ENCODE measurements at regions not wholly inside any gene's neighbourhood (a gene's known extent, or its start where the extent isn't known, plus 50 kb on each side); places are given as distances from the start of the nearest gene placed in this dataset.

DNA sequence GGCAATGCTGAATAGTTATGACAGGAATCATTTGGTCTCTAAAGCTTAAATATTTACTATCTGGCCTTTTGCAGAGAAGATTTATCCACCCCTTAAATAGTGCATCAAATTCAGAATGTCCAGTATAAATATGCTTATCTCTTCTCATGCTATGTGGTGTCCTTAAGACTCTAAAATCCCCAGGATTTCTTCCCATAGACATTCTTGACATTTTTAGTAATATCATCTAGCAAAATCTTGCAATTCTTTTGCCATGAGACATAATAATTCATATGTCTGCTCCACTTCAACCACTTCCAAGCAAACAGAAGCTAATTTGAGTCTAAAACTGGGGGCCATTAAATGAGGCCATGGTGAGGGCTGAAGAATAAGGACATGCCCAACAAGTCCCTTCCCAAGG lies 1923.4 kb upstream of the CDH9 start:
- TF ChIP-seq, protein P1, sequence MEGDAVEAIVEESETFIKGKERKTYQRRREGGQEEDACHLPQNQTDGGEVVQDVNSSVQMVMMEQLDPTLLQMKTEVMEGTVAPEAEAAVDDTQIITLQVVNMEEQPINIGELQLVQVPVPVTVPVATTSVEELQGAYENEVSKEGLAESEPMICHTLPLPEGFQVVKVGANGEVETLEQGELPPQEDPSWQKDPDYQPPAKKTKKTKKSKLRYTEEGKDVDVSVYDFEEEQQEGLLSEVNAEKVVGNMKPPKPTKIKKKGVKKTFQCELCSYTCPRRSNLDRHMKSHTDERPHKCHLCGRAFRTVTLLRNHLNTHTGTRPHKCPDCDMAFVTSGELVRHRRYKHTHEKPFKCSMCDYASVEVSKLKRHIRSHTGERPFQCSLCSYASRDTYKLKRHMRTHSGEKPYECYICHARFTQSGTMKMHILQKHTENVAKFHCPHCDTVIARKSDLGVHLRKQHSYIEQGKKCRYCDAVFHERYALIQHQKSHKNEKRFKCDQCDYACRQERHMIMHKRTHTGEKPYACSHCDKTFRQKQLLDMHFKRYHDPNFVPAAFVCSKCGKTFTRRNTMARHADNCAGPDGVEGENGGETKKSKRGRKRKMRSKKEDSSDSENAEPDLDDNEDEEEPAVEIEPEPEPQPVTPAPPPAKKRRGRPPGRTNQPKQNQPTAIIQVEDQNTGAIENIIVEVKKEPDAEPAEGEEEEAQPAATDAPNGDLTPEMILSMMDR (IDR thresholded peaks at IDR 0.05; ENCODE audit: insufficient read depth, low read length): no peak
- no peak for TF ChIP-seq GABPA (IDR thresholded peaks at IDR 0.05; ENCODE audit: low read depth)

All from HL-60 (cell line).